HFFc6 (cell line): ENCODE measurements at regions not wholly inside any gene's neighbourhood (a gene's known extent, or its start where the extent isn't known, plus 50 kb on each side); places are given as distances from the start of the nearest gene placed in this dataset.

Experiments used
- DNase-seq: peaks from one replicate; pipeline ENCODE4 v3.0.0-alpha.2; 2018
- H3K27ac Mint-ChIP-seq: 2 replicates; pipeline ENCODE4 v1.8.0; 2020; ENCODE audit warnings: mild to moderate bottlenecking, mixed read lengths
- H3K27me3 Mint-ChIP-seq: 2 replicates; pipeline ENCODE4 v1.8.0; 2021; ENCODE audit warnings: mild to moderate bottlenecking, moderate library complexity, mixed read lengths; ENCODE audit not compliant: insufficient read depth
- H3K36me3 Mint-ChIP-seq: 2 replicates; pipeline ENCODE4 v1.8.0; 2021; ENCODE audit warnings: low read depth, mixed read lengths
- H3K4me1 Mint-ChIP-seq: 2 replicates; pipeline ENCODE4 v1.8.0; 2020; ENCODE audit warnings: low read depth, mixed read lengths
- H3K4me3 Mint-ChIP-seq: 2 replicates; pipeline ENCODE4 v1.8.0; 2020; ENCODE audit warnings: mild to moderate bottlenecking, moderate library complexity, mixed read lengths
- H3K9me3 Mint-ChIP-seq: 2 replicates; pipeline ENCODE4 v1.8.0; 2020; ENCODE audit warnings: mild to moderate bottlenecking, mixed read lengths
- TF ChIP-seq, protein P1 (sequence below): fragments of 200-600 bp; sonication (generic); IDR thresholded peaks from 2 replicates; pipeline ENCODE4 v1.5.0; 2021; ENCODE audit warnings: antibody characterized with exemption, mild to moderate bottlenecking

- Mint-ChIP-seq H3K4me3 (no peak overlapping the region), H3K9me3 (no peaks in the 10 kb centered on the region), H3K4me1 (peaks cover 62% of the 10 kb centered on the region)
These were observed 598.6 kb downstream of the NYAP2 start for GRCh38 chr2:225998116-225998515.

DNA sequence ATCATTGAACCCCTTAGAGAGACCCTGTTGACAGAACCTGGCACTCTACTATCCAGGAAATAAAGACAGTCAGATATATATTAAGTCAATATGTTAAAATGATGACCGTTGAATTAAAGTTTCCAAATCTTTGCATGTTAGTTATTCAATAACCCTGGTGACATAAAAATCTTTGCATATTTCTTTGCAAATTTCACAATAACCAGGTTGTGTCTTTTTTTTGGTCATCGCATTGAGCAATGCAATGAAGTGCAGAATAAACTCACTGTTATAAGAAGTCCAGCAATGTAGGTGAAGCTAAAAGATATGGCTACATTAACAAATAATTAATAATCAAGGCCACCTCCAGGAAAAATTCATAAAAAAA is 596.9 kb downstream of the NYAP2 start:
- Mint-ChIP-seq H3K4me1 (peaks cover 56% of the 10 kb centered on the region), H3K4me3 (no peak overlapping the region), H3K36me3 (peaks cover 4% of the 10 kb centered on the region; the same call in 1 of the 2 replicates), H3K9me3 (no peaks in the 10 kb centered on the region), H3K27me3 (no peaks in the 10 kb centered on the region), H3K27ac (peak overlapping the region; percentile 15; the same call in 1 of the 2 replicates)
- DNase-seq = no peak
- TF ChIP-seq, protein P1, sequence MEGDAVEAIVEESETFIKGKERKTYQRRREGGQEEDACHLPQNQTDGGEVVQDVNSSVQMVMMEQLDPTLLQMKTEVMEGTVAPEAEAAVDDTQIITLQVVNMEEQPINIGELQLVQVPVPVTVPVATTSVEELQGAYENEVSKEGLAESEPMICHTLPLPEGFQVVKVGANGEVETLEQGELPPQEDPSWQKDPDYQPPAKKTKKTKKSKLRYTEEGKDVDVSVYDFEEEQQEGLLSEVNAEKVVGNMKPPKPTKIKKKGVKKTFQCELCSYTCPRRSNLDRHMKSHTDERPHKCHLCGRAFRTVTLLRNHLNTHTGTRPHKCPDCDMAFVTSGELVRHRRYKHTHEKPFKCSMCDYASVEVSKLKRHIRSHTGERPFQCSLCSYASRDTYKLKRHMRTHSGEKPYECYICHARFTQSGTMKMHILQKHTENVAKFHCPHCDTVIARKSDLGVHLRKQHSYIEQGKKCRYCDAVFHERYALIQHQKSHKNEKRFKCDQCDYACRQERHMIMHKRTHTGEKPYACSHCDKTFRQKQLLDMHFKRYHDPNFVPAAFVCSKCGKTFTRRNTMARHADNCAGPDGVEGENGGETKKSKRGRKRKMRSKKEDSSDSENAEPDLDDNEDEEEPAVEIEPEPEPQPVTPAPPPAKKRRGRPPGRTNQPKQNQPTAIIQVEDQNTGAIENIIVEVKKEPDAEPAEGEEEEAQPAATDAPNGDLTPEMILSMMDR = no peak

More at GRCh38 chr2:225998116-225998515, 598.6 kb downstream of the NYAP2 start:
- TF ChIP-seq, protein P1 = no peak
- DNase-seq = no peak
- Mint-ChIP-seq H3K27me3 (no peaks in the 10 kb centered on the region), H3K36me3 (peaks cover 4% of the 10 kb centered on the region; the same call in 1 of the 2 replicates), H3K27ac (no peak overlapping the region)

DNA sequence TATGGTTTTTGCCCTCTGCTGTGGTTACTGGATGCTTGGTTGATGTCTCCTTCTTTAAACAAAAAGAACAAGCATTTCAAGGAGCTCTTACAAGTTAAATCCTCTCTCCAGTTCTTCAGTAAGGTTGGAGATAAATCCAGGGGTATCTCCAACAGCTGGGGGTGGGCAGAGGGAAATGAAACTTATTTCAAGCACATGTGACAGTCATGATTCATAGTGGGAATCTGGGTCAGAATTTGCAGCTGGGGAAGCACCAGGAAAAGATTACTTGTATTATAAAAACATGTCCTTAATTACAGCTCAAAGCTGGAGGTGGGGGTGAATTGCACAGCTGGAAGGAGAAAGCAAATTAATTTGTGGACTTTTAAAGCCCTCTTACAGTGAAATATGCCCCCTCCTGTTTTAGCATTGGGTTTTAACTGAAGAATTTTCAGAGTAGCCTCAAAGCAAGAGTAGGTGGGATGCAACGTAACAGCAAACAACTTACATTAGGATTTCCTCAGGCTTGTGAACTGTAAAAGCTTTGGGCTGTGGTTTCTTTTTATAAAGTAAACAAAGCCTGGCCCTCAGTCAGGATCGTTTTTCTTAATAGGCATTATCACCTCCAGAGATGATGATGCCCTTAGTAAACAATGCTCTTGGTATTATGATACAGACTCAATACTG is 596.4 kb downstream of the NYAP2 start:
- DNase-seq = peak; percentile 35
- no peaks in the 10 kb centered on the region for H3K27me3 Mint-ChIP-seq

DNA sequence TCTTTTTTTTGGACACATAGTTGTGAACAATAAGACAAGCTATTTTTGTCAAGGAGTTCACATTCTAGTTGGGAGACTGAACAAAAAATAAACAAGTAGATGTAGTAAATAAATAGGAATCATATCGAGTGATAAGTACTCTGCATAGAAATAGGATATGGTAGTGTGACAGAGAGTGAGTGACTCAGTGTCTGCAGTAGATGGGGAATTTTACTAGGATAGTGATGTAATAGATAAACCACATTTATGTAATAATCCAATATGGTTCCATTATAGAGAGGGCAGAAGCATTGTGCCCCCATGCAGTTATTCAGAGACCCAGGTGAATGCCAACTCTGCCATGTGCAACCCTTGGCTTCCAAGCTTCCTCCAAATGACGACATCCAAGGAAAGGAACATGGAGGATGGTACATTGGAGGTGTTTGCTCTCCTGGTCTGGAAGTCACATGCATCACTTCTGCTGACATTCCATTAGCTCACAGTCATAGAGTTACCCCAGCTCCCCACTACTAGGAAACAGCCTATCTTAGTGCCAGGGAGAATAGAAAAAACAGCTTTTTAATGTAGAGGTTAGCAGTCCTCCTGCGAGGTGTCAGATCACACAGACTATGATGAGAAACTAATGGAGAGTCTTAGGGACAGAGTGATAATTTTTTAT is 595.4 kb downstream of the NYAP2 start:
- H3K4me3 Mint-ChIP-seq = peak overlapping the region; percentile 40
- no peaks in the 10 kb centered on the region; the same call in 1 of the 2 replicates for H3K27me3 Mint-ChIP-seq
- H3K9me3 Mint-ChIP-seq = no peaks in the 10 kb centered on the region
- H3K36me3 Mint-ChIP-seq = peaks cover 4% of the 10 kb centered on the region; the same call in 1 of the 2 replicates
- TF ChIP-seq, protein P1 = no peak
- peaks cover 56% of the 10 kb centered on the region for H3K4me1 Mint-ChIP-seq
- peak; percentile 47 for DNase-seq
- peak overlapping the region; percentile 94 for H3K27ac Mint-ChIP-seq

More for the DNA sequence above, 596.4 kb downstream of the NYAP2 start:
- Mint-ChIP-seq H3K36me3 (peaks cover 4% of the 10 kb centered on the region; the same call in 1 of the 2 replicates), H3K4me1 (peaks cover 56% of the 10 kb centered on the region), H3K4me3 (peak overlapping the region; percentile 55), H3K27ac (peak overlapping the region; percentile 94), H3K9me3 (no peaks in the 10 kb centered on the region)
- TF ChIP-seq, protein P1 = no peak

- Mint-ChIP-seq H3K27ac (peak overlapping the region; percentile 76), H3K9me3 (no peaks in the 10 kb centered on the region), H3K4me3 (peak overlapping the region; percentile 22), H3K27me3 (no peaks in the 10 kb centered on the region; the same call in 1 of the 2 replicates), H3K36me3 (peaks cover 4% of the 10 kb centered on the region; the same call in 1 of the 2 replicates), H3K4me1 (peaks cover 46% of the 10 kb centered on the region)
- TF ChIP-seq, protein P1 = no peak
- DNase-seq = peak; percentile 37
These were observed 593.9 kb downstream of the NYAP2 start for GRCh38 chr2:225993430-225993829.
